GM12891 (cell line): ENCODE measurements at regions not wholly inside any gene's neighbourhood (a gene's known extent, or its start where the extent isn't known, plus 50 kb on each side); places are given as distances from the start of the nearest gene placed in this dataset.

ENCODE experiments used
- PAX5 ChIP-seq: IDR thresholded peaks from 2 replicates; pipeline ENCODE4 v1.6.1; 2011; ENCODE audit warnings: low read length, moderate library complexity, mild to moderate bottlenecking; ENCODE audit not compliant: insufficient read depth, severe bottlenecking
- POLR2A ChIP-seq: IDR thresholded peaks from 2 replicates; pipeline ENCODE4 v1.6.1; 2011; ENCODE audit warnings: low read depth, low read length, control low read depth
- POLR2AphosphoS5 ChIP-seq: IDR thresholded peaks from 2 replicates; pipeline ENCODE4 v1.6.1; 2011; ENCODE audit warnings: low read depth, low read length, control low read depth
- SPI1 ChIP-seq: IDR thresholded peaks from 2 replicates; pipeline ENCODE4 v1.6.1; 2011; ENCODE audit warnings: low read depth, low read length, control low read depth
- TAF1 ChIP-seq: IDR thresholded peaks from 2 replicates; pipeline ENCODE4 v1.6.1; 2011; ENCODE audit warnings: low read depth, low read length, control low read depth

DNA sequence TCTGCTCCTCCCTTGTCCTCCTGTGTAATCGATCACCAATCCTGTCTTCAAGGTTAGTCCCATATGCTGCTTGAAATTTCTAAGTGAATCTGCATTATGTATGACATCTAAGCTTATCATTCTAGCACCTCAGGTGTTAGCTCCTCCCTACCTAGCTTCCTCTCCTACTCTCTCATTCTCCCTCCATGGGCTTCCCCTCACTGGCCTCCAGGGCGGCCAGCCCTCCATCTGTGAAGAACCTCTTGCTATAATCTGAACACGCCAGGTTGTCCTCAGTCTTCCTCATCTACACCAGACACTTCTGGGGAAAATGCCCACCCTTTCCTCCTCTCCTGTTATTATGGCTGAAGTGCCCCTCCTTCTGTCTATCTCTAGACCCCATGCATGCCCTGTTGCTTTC lies 599.3 kb upstream of the KLF4 start:
- TF ChIP-seq POLR2A (no peak), POLR2AphosphoS5 (no peak), TAF1 (no peak), PAX5 (no peak), SPI1 (no peak)
